ENCODE measurements at regions not wholly inside any gene's neighbourhood (a gene's known extent, or its start where the extent isn't known, plus 50 kb on each side); places are given as distances from the start of the nearest gene placed in this dataset.

GRCh38 chr13:86725105-86725504 lies 925.9 kb upstream of the SLITRK6 start:
- Mint-ChIP-seq H3K9me3 (no peaks in the 10 kb centered on the region), H3K4me1 (peaks cover 8% of the 10 kb centered on the region), H3K27ac (no peak overlapping the region), H3K36me3 (no peaks in the 10 kb centered on the region), H3K4me3 (no peak overlapping the region), H3K27me3 (ENCODE audit: low read depth) (no peaks in the 10 kb centered on the region)
- TF ChIP-seq CTCF (IDR thresholded peaks at IDR 0.05; ENCODE audit: unreplicated experiment): no peak
- DNase-seq (ENCODE audit: low spot score in 2 of 2, unreplicated experiment in 2 of 2): no peak

GRCh38 chr13:86729206-86729605 lies 930.0 kb upstream of the SLITRK6 start:
- Mint-ChIP-seq H3K9me3 (peaks cover 12% of the 10 kb centered on the region), H3K27me3 (ENCODE audit: low read depth) (no peaks in the 10 kb centered on the region), H3K4me1 (peaks cover 5% of the 10 kb centered on the region), H3K27ac (no peak overlapping the region), H3K36me3 (peaks cover 2% of the 10 kb centered on the region), H3K4me3 (no peak overlapping the region)
- no peak for DNase-seq (ENCODE audit: low spot score in 2 of 2, unreplicated experiment in 2 of 2)
- TF ChIP-seq CTCF (IDR thresholded peaks at IDR 0.05; ENCODE audit: unreplicated experiment): no peak

- Mint-ChIP-seq H3K4me3 (no peak overlapping the region), H3K36me3 (peaks cover 2% of the 10 kb centered on the region)
These were observed 932.8 kb upstream of the SLITRK6 start for GRCh38 chr13:86731987-86732386.

GRCh38 chr13:86737334-86737932 lies 933.7 kb upstream of the SLITRK5 start:
- Mint-ChIP-seq H3K4me3 (no peak overlapping the region), H3K4me1 (no peaks in the 10 kb centered on the region), H3K27ac (no peak overlapping the region), H3K9me3 (peaks cover 43% of the 10 kb centered on the region), H3K36me3 (peaks cover 2% of the 10 kb centered on the region), H3K27me3 (ENCODE audit: low read depth) (no peaks in the 10 kb centered on the region)
- no peak for DNase-seq (ENCODE audit: low spot score in 2 of 2, unreplicated experiment in 2 of 2)
- no peak for TF ChIP-seq CTCF (IDR thresholded peaks at IDR 0.05; ENCODE audit: unreplicated experiment)

More at GRCh38 chr13:86731987-86732386, 932.8 kb upstream of the SLITRK6 start:
- no peaks in the 10 kb centered on the region for H3K27me3 Mint-ChIP-seq (ENCODE audit: low read depth)
- TF ChIP-seq CTCF (IDR thresholded peaks at IDR 0.05; ENCODE audit: unreplicated experiment): no peak
- H3K27ac Mint-ChIP-seq: no peak overlapping the region
- H3K4me1 Mint-ChIP-seq: peaks cover 5% of the 10 kb centered on the region
- peaks cover 36% of the 10 kb centered on the region for H3K9me3 Mint-ChIP-seq
- no peak for DNase-seq (ENCODE audit: low spot score in 2 of 2, unreplicated experiment in 2 of 2)

- Mint-ChIP-seq H3K27me3 (ENCODE audit: low read depth) (no peaks in the 10 kb centered on the region), H3K36me3 (no peaks in the 10 kb centered on the region), H3K4me1 (no peaks in the 10 kb centered on the region), H3K9me3 (peaks cover 12% of the 10 kb centered on the region), H3K4me3 (no peak overlapping the region), H3K27ac (no peak overlapping the region)
- DNase-seq (ENCODE audit: low spot score in 2 of 2, unreplicated experiment in 2 of 2): no peak
- no peak for TF ChIP-seq CTCF (IDR thresholded peaks at IDR 0.05; ENCODE audit: unreplicated experiment)
These were observed 929.3 kb upstream of the SLITRK5 start for GRCh38 chr13:86741762-86742285.

All from mesothelial cell of epicardium (in vitro differentiated cells).